Right hindlimb (tissue), 1 donor: ENCODE measurements at regions not wholly inside any gene's neighbourhood (a gene's known extent, or its start where the extent isn't known, plus 50 kb on each side); places are given as distances from the start of the nearest gene placed in this dataset.
"Not testable (repeated sequence)": the region's sequence is repeated elsewhere in the genome, so short reads cannot be mapped to it uniquely, and the experiment has no call there.

Source experiments
- DNase-seq: peaks from one replicate; pipeline ENCODE4 v3.0.0-alpha.2; 2018

DNA sequence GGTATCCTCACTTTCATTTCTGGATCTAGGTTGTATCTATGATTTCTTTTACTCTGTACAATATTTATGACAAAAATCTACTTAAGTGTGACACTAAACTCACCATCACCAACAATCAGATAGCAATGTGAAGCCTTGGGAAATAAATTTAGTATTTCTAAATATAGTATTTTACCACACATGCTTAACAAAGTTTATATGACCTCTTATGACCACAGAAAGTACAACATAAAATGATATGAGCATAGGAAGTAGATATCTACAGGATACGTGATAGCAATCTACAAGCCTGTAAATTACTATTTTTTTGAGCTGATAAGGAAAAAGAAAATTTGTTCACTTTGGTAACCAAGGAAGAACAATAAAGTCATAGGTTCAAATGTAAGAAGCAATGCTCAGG, 910.4 kb upstream of the CITED2 start:
- DNase-seq, result no peak

DNA sequence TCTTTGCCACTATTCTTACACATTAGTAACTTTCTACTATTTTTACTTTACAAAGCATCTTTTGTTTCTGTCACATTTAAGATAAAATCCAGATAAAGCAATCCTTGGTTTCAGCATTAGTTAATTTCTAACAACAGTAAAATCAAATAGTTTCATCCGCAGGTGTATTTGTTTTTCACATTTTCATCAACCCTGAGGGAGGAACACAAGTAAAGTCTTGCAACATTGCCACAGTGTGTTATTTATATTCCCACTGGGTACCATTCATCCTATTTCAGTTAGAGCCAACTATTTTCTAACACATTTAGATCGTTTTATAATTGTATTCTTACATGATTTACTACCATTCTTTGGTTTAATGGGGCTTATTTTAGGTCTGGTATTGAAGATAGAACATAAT, 908.7 kb upstream of the CITED2 start:
- no peak for DNase-seq

DNA sequence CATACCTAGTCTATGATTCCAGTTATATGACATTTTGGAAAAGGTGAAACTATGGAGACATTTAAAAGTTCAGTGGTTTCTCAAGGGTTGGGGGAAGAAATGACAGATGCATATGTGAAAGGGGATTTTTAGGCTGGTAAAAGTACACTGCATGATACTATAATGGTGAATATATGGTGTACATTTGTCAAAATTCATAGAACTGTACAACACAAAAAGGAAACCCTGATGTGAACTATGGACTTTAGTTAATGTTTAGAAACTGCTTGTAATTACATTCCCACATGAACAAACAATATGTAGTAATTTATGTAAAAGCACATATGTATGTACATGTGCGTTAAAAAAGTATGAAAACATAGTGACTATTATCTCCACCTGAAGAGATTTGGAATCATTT, 907.3 kb upstream of the CITED2 start:
- no peak for DNase-seq

DNA sequence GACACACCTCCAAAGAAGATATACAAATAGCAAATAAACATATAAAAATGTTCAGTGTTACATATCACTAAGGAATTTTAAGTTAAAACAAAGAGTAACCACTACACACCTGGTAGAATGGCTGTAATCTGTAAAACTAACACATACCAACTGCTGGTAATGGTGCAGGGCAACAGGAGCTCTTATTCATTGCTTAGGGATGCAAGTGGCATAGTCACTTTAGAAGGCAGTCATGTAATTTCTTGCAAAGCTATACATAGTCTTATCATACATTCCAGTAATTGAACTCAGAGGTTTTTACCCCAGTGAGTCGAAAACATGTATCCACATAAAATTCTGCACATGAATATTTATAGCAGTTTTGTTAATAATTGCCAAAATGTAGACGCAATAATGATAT, 906.8 kb upstream of the CITED2 start:
- DNase-seq, result no peak

DNA sequence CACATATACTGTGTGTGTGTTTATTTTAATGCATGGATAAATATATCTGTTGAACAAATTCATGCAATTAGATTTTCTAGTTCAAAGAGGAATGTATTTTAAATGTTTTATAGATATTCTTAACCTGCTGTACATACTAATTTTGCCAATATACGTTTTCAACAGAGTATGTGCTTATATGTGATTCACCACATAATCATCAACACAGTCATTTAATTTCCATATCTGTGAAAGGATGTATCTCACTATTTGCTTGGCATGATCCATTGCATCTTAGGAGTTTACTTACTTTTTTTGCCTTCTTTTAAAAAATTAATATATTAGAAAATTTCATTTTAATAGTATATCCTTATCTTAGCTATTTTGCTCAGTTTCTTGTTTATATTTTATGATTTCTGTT, 902.3 kb upstream of the CITED2 start:
- no peak for DNase-seq

DNA sequence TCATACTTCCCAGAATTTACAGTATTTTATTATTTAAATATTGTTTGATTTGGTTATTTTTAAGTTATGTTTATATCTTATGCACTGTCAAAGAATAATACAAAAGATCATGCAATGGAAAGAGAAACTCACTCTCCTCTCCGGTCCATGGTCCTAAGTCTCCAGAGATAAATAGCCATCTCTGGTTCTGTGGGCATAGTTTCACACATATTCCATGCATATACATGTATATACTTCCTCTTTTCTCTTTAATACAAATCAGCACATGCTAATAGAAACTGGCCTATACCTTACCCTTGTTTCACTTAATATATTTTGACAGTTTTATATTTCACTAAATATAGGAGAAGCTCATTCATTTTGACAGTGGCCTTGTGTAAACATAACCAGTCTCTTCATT, 901.7 kb upstream of the CITED2 start:
- DNase-seq, result no peak

DNA sequence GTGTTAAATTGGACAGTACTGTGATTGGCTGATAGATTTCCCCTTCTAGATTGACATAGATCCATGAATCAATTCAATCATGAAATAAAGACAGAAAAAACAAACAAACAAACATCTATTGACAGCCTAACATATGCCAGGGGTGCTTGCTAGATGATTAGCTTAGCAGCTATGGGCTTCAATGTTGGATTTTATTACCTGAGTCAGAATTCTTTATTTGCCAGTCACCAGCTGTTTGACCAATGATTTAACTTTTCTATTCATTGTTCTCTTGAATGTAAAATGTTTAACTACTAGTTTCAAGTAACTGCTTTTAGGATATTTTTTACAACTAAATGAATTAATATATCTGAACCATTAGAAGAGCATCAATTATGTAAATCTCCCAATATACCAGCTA, 901.3 kb upstream of the CITED2 start:
- no peak for DNase-seq

DNA sequence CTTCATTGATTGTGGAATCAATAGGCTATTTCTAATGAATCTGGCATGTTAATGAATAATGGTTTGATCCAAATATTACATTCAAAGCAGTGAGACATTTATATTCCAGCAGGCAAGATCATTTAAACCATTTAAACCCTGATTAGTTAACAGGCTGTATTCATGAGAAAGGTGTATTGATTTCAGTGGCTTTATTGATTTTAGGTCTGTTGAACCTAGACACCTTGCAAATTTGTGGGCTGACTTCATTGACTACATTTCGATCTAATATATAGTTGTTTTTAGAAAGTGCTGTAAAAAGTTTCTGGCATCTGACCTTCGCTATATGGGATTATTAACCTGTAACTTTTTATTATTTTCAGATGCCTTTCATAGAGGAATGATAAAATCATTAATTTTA, 900.1 kb upstream of the CITED2 start:
- DNase-seq, result no peak

DNA sequence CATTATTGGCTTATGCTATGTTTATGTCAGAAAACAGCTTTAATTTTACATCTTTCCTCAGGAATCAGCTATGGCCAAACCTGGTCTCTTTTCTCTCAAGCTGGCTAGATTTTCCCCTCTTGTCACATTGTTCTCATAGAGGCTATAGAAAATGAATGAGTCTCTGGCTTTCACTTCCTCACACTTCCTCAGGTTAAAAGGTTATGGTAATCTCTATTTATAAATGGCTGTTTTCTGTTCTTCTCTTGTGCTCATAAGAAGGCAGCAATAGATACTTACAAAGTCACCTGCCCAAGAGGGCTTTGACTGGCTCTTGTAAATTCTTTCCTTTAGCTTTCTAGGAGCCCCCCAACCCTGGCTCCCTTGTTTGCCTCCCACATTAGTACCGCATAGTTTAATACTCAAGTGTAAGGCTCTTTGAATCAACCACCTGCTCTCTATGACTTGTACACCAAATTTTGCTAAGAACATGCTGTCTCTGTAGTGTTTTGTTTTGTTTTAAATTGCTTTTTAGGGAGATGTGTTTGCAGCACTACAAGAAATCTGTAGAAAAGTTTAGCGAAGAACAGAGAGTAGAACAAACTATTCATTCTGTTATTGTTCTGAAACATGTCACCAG, 897.4 kb upstream of the CITED2 start:
- DNase-seq, result no peak

DNA sequence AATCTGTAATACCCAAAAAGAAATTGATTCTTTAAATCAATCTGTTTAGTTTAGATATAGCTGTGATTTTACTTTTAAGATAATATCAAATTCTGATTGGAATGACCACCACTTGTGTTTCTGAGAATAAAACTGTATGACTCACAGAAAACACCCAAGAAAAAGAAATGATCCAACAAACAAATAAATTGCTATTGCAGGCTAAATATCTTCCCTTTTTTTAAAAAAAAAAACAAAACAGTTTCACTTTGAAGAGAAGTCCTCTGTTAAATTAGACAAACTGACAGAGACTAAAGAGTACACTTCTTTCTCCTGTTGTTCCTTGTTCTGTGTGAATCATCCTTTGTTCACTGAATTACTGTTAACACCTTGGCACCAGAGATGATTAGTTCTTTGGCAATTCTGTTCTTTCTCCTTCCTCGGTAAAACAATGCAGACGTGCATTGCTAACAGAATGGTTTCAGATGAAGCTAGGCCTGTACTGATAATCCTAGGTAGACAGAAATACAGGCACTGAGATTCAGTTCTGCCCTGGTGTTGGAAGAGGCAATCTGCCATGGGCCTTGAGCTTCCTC, 895.2 kb upstream of the CITED2 start:
- DNase-seq, result no peak

DNA sequence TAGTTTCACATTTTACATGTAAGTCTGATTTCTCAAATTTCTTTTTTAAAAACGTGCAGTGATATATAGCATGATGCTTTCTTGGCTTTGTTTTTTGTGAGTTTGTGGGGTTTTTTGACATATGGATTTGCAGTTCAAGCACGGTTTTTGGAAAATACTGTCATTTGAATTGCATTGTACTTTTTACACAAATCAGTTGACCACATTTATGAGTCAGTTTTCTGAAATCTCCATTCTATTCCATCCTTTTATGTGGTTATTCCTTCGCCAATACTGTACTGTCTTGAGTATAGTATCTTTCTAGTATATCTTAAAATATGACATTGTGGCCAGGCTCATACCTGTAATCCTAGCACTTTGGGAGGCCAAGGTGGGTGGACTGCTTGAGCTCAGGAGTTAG, 890.0 kb upstream of the CITED2 start:
- DNase-seq, result no peak

DNA sequence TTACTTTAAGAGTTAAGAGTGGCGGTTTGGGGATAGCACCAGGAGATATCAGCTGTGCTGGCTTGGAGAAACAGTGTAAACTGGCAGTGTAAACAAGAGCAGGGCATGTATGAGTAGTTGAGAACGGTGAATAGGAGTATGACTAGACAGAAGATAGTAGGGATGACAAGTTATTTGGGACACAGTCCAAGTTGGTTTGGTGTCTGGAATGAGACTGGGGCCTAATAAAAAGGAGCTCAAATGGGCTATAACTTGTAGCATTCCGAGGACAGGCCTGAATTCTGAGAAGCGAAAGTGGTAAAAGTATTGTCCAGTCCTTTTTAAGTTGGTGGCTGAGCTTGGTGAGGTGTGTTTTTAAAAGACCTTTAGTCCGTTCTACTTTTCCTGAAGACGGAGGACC, 883.9 kb upstream of the CITED2 start:
- not testable (repeated sequence) for DNase-seq

DNA sequence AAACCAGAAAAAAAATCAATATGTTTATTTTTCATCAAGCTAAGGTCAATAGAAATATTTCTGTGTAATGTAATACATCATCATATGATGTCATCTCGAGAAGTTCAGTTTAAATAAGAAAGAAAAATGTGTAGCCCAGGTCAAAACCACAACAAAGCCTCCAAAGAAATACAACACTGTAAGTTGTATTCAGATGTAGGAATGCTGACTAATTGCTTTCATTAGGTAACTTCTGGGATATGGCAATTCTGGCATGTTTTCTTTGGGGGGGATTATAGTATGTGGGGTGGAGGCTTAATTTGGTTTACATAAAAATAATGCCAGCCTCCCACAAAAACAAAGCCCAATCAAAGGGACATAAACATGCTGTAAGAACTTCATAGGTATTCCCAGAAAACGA, 881.8 kb upstream of the CITED2 start:
- DNase-seq, result no peak

DNA sequence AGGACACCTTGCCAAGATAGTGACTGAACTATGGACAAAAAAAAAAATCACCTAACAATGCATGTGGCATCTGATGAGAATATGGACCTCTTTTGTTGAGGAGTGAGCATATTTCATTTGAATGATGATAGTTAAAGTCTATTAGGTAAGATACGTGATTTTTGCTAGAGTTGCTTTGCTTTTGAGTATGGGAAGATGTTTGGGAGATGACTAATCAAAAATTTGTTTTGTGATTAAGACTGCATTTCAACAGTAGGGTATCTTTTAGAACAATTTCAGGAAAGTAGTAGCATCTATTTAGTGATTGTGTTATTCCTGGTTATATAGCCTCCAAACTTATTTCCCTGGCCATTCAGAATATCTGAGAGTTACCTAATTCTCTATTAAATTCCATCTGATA, 878.6 kb upstream of the CITED2 start:
- no peak for DNase-seq

DNA sequence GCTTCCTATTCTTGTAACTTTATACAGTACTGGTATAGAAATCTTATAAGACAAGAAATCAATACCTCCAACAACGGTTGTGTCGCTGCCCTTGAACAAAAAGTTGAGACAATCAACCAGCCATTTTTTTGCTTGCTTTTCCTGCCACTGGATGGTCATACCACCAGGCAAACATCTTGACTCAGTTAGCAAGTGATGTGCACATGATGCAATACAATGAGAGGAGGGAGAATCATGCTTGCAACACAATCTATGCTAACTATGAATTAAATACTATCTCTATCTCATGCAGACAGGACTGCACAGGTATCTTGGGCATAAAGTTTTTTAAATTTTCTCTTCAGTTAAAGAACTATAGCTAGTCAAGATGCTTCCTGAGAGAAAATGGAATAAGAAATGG, 877.7 kb upstream of the CITED2 start:
- no peak for DNase-seq

DNA sequence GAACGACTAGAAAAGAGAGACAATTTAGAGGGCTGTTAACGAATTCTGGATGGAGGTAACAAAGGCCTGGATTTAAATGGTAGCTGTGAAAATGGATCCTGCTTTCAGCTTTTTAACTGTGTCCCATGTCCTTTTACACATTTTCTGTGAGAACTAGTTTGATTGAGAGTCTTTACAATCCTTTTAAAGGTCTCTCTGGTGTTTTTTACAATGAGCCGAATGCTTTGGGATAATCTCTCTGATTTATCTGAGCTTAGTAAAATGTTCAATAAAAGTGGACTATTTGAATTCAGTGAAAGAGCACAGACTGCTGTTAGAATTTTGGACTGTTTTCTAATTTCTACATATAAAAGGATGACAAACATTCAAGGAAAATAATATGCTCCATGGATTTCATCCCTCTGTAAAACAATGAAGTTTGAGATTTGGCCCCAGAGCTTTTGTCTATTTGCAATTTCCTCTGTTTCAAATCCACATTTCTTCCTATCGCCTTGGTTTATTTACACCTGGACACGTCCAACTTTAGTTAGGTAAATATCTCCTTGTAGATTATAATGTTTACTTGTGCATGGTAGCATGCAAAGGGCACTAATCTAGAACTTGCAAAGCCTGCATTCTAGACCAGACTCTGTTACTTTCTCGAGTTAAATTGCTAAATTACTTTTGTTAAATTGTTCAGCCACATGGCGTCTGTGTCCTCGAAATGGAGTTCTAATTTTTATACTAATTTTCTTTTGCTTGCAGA, 871.0 kb upstream of the CITED2 start:
- no peak for DNase-seq

DNA sequence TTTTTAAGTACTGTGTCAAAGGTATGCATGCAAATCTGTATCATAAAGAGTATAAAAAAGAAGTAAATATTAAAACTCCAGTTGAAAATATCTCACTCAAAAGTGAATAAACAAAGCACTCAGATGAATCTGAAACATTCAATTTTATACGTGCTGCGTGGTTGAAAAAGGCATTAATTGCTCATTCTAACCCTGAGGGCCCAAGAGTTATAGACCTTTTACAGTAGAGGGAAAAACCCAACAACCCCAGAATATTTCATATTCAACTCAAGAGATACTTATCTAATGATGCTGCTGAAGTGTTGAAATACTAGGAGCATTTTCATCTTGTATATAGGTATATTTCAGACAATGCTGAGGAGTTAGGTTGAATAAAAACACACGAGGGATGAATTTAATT, 862.8 kb upstream of the CITED2 start:
- no peak for DNase-seq

DNA sequence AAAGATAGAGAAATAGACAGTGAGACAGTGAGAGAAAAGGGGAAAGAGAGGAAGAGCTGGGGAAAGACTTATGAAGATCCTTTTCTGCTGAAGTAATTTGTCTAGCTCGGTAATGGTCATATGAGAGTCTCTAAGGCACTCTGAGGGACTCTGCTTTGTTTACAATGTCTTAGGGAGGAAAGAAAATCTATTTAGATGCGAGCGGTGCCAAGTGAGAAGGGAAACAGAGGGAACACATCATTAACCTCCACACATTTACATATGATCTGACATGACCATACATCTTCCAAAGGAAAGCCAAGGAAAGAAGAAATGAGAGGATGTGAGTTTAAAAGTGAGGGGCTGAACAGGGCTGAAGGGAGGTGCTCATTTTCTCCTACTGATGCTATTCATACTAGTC, 862.3 kb upstream of the CITED2 start:
- no peak for DNase-seq

DNA sequence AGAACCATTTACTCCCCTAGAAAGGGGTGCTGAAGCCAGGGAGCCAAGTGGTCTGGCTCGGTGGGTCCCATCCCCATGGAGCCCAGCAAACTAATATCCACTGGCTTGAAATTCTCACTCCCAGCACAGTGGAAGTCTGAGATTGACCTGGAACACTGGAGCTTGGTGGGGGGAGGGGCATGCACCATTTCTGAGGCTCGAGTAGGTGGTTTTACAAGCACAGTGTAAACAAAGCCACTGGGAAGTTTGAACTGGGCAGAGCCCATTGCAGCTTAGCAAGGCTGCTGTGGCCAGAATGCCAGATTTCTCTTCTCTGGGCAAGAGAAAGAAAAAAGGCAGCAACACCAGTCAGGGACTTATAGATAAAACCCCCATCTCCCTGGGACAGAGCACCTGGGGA, 855.8 kb upstream of the CITED2 start:
- DNase-seq, result no peak

DNA sequence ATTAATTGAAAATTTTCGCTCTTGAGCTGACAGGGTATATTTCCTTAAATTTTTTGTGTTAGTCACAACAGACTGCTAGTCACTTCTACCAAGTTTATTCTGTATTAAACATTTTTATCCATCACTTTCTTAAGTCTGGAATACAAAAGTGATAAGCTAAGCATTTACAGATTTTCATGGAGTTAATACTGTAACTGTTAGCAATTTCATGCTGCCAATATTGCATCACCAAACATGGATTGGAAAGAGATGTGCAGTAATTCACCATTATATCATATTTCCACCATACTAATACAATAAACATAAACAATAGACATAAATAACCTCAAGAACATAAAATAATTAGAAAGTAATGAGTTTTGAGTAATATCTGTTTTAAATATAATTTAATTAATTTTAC, 854.0 kb upstream of the CITED2 start:
- DNase-seq, result no peak

DNA sequence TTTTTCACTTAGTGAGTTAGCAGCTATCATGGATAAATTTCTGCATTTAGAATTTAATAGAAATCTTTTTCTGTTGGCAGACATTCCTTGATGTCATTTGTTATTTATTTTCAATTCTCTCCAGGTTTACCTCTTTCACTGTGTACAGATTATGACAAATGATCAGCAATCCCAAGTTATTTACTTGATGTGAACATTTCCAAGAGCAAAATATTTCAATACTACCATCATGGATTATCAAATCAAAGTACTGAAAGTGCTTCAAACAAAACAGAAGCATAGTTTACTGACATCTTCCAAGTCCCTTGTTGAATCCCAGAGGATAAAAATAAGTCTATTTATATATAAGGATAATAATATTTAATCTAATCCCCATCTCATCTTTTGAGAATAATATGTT, 852.2 kb upstream of the CITED2 start:
- DNase-seq, result no peak

DNA sequence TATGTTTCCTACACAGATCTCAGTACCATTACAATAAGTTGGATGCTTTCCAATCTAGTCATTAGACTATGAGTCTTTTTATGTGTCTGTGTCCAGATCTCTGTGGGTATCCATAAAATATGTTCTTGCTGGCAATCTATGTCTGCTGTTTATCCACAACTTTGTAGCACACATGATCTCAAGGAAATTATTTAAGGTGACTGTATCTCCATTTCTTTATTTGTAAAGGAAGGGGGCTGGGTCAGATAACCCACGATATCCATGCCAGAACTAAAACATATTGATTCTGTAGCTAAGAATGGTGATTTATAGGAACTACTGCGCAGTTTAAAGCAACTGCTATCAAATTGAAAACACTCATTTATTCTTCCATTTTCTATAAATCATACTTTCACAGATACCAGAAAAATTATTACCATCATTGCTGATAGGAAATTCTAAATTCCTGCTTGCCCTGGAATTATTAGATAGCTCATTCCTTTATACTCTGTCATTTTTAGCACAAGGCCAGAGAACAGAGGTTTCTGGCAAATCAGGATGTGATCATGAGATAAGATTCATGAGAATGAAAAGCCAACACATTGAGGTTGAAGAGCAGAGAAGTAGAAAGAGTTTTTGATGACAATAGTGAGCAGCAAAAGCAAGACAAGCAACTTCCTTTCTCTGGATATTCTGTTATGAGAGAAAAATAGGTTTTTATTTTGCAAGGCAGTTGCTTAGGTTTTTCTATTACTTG, 851.4 kb upstream of the CITED2 start:
- DNase-seq, result no peak

DNA sequence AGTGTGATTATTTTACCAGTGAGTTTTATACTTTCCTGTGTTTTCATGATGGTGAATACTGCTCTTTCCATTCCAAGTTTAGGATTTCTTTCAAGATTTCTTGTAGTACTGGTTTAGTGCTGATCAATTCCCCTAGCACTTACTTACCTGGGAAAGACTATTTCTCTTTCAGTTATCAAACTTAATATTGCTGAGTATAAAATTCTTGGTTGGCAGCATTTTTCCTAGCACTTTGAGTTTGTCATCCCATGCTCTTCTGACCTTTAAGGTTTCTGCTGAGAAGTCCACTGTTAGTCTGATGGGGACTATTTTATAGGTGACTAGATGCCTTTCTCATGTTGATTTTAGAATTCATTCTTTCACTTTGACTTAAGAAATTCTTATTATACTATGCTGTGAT, 842.8 kb upstream of the CITED2 start:
- no peak for DNase-seq

DNA sequence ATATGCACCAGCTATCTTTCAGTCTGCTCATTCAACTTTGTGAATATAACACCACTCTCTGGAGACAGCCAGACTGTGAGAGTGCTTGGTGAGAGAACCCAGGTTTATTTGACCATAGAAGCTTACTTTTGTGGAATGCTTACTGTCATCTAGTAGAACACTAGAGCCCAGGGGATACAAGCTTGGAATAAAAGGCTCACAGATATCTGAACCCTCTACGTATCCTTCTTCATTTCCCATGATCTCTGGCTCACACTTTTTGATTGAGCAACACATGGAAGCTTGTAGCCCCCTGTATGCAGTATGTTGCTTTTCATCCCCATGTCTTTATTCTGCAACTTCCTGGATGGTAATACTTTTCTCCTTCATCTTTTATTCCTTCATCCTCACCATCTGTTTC, 835.3 kb upstream of the CITED2 start:
- no peak for DNase-seq
